PC-3 (cell line): ENCODE measurements at regions not wholly inside any gene's neighbourhood (a gene's known extent, or its start where the extent isn't known, plus 50 kb on each side); places are given as distances from the start of the nearest gene placed in this dataset.

Experiments
- ATAC-seq: fragments of 200-7000 bp; cut with Tn5 transposase; 2 replicates; pipeline ENCODE4 v1.9.1; 2020; ENCODE audit warnings: mild to moderate bottlenecking, moderate library complexity
- BruUV-seq: library from RNA; stranded (reverse); fragments of 400-500 nt; replicated peaks from 2 replicates; lab custom pipeline; 2021; lab: Mats Ljungman, UMichigan
- CTCF ChIA-PET: fragments of 300-600 bp; sonication (Branson Sonifier 250); formaldehyde crosslinking; loops from one replicate; lab custom pipeline; 2022; ENCODE audit warnings: antibody characterized with exemption; lab: Charles Lee
- POLR2A ChIA-PET: fragments of 300-600 bp; sonication (Branson Sonifier 250); formaldehyde crosslinking; loops from one replicate; lab custom pipeline; 2022; ENCODE audit warnings: antibody characterized with exemption; ENCODE audit not compliant: unreplicated experiment; lab: Charles Lee
- DNase-seq: peaks from one replicate; pipeline ENCODE4 v3.0.0-alpha.2; 2015
- H2AFZ ChIP-seq: fragments of 300-600 bp; sonication (generic); 2 replicates; pipeline ENCODE4 v1.6.0; 2016; ENCODE audit warnings: antibody characterized with exemption, low read length
- H3F3A ChIP-seq: fragments of 300-600 bp; sonication (generic); one replicate; pipeline ENCODE4 v1.6.0; 2017; ENCODE audit warnings: antibody characterized with exemption, low read length, control low read depth, mild to moderate bottlenecking; ENCODE audit not compliant: unreplicated experiment
- H3K27ac ChIP-seq: fragments of 300-600 bp; sonication (generic); 2 replicates; pipeline ENCODE4 v1.5.1; 2016; ENCODE audit warnings: mild to moderate bottlenecking, low read length
- H3K27me3 ChIP-seq: fragments of 300-600 bp; sonication (generic); 2 replicates; pipeline ENCODE4 v1.6.1; 2016; ENCODE audit warnings: low read length, mixed read lengths
- H3K36me3 ChIP-seq: fragments of 300-600 bp; sonication (generic); 2 replicates; pipeline ENCODE4 v1.6.1; 2016; ENCODE audit warnings: low read depth, mixed run types, low read length, mixed read lengths
- H3K4me1 ChIP-seq: fragments of 300-600 bp; sonication (generic); 2 replicates; pipeline ENCODE4 v1.5.1; 2016; ENCODE audit warnings: low read length; ENCODE audit not compliant: insufficient read depth
- H3K4me2 ChIP-seq: fragments of 300-600 bp; sonication (generic); 2 replicates; pipeline ENCODE4 v1.6.0; 2016; ENCODE audit warnings: low read length
- H3K4me3 ChIP-seq: fragments of 300-600 bp; sonication (generic); 2 replicates; pipeline ENCODE4 v1.5.1; 2016; ENCODE audit warnings: mild to moderate bottlenecking, low read length, mixed read lengths
- H3K79me2 ChIP-seq: fragments of 300-600 bp; sonication (generic); 2 replicates; pipeline ENCODE4 v1.6.1; 2017; ENCODE audit warnings: low read length, mixed read lengths
- H3K9ac ChIP-seq: fragments of 300-600 bp; sonication (generic); 2 replicates; pipeline ENCODE4 v1.6.0; 2016; ENCODE audit warnings: mild to moderate bottlenecking, low read length
- H3K9me2 ChIP-seq: fragments of 300-600 bp; sonication (generic); replicated peaks from 2 replicates; pipeline ENCODE4 v1.6.1; 2016; ENCODE audit warnings: mixed run types, low read length, mixed read lengths
- H3K9me3 ChIP-seq: fragments of 300-600 bp; sonication (generic); 2 replicates; pipeline ENCODE4 v1.6.1; 2016; ENCODE audit warnings: low read length, mixed read lengths
- H4K20me1 ChIP-seq: fragments of 300-600 bp; sonication (generic); 2 replicates; pipeline ENCODE4 v1.6.1; 2016; ENCODE audit warnings: low read length, mixed read lengths
- CTCF ChIP-seq: fragments of 300-600 bp; sonication (generic); conservative IDR thresholded peaks from 2 replicates; pipeline ENCODE4 v1.5.1; 2017; ENCODE audit warnings: antibody characterized with exemption, low read depth, mild to moderate bottlenecking, low read length
- EZH2 ChIP-seq: fragments of 300-600 bp; sonication (generic); IDR thresholded peaks from one replicate; pipeline ENCODE4 v1.6.1; 2017; ENCODE audit warnings: antibody characterized with exemption, mild to moderate bottlenecking, low read length; ENCODE audit not compliant: unreplicated experiment
- EZH2phosphoT487 ChIP-seq: fragments of 300-600 bp; sonication (generic); IDR thresholded peaks from 2 replicates; pipeline ENCODE4 v1.6.1; 2018; ENCODE audit warnings: mild to moderate bottlenecking, antibody characterized with exemption, low read length, borderline replicate concordance
- intact Hi-C: fragments of 100-400 bp; cut with micrococcal nuclease; formaldehyde crosslinking; loops from 2 replicates; pipeline ENCODE4 v1.9.0; 2023

DNA sequence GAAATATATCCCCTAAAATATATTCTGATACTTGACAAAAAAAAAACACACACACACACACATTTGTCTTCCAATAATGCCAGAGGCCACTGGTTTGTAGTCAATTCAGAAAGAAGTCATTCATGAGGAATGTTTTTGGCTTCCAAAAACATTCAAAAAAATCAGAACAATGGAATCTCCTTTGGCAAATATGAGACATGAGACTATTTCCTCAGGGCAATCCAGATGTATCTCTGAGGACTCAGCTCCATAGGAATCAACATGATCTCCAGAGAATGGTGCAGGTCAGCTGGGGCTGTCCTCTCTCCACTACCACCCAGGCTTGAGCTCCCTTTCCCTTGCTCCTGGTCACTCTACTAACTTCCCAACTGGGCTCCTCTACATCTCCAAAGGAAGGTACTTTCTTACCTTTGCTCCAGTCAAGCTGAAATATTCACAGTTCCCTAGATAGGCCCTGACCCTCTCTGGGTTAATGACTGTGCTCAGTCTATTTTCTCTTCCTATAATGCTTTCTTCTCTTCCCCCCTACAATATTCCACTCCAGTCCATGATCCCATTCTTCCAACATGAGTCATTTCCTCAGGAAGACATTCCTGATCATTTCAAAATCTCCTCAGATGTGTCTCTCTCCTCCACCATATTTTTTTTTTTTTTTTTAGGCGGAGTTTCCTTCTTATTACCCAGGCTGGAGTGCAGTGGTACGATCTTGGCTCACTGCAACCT is 145.3 kb downstream of the C1D start:
- Histone ChIP-seq H3K27ac (peak overlapping the region; percentile 85), H3K9me2 (no peaks in the 10 kb centered on the region), H3K36me3 (no peaks in the 10 kb centered on the region), H3K79me2 (no peaks in the 10 kb centered on the region), H3F3A (no peaks in the 10 kb centered on the region), H3K4me3 (peak overlapping the region; percentile 16; the same call in 1 of the 2 replicates), H2AFZ (peak overlapping the region; percentile 31; the same call in 1 of the 2 replicates), H3K9me3 (no peaks in the 10 kb centered on the region), H3K4me2 (peak overlapping the region; percentile 60), H4K20me1 (no peaks in the 10 kb centered on the region), H3K4me1 (peaks cover 15% of the 10 kb centered on the region), H3K9ac (peak overlapping the region; percentile 26), H3K27me3 (no peaks in the 10 kb centered on the region)
- POLR2A ChIA-PET, result no interaction called here
- intact Hi-C loops, result loop anchor here (1.0 kb wide), 2 partner anchors 80 to 114 kb away; no protein-coding TSS in a partner anchor
- BruUV-seq, result no TSS peak
- DNase-seq (peak; percentile 97), ATAC-seq (peak; percentile 91)
- no peak for TF ChIP-seq EZH2
- TF ChIP-seq EZH2phosphoT487, result no peak
- no peak for TF ChIP-seq CTCF
- CTCF ChIA-PET, result interaction anchor here (0.6 kb wide), 1 partner anchor 9 kb away, joined by 4 read pairs; no protein-coding TSS in a partner anchor

- Histone ChIP-seq H3K4me2 (no peak overlapping the region), H3K9me3 (no peaks in the 10 kb centered on the region), H4K20me1 (no peaks in the 10 kb centered on the region), H3K4me3 (no peak overlapping the region), H3K9ac (no peak overlapping the region), H3K36me3 (no peaks in the 10 kb centered on the region), H3K79me2 (no peaks in the 10 kb centered on the region), H3K27ac (peak overlapping the region; percentile 85), H3F3A (no peaks in the 10 kb centered on the region), H3K27me3 (no peaks in the 10 kb centered on the region), H3K4me1 (peaks cover 18% of the 10 kb centered on the region), H3K9me2 (no peaks in the 10 kb centered on the region), H2AFZ (no peak overlapping the region)
- no peak for DNase-seq
- ChIA-PET POLR2A (no interaction called here), CTCF (no interaction called here)
- intact Hi-C loops, result no loop called here
- no peak for ATAC-seq
- TF ChIP-seq EZH2phosphoT487 (no peak), EZH2 (no peak), CTCF (no peak)
- no TSS peak for BruUV-seq
Measured at GRCh38 chr2:67918471-67918870, 144.3 kb downstream of the C1D start.

- CTCF ChIA-PET, result interaction anchor here (0.7 kb wide), 1 partner anchor 112 kb away, joined by 5 read pairs; no protein-coding TSS in a partner anchor
- Histone ChIP-seq H3K4me1 (peaks cover 23% of the 10 kb centered on the region), H4K20me1 (no peaks in the 10 kb centered on the region), H3K9me2 (no peaks in the 10 kb centered on the region), H3K4me2 (no peak overlapping the region), H3K79me2 (no peaks in the 10 kb centered on the region), H3K27me3 (no peaks in the 10 kb centered on the region), H3K27ac (no peak overlapping the region), H3K36me3 (no peaks in the 10 kb centered on the region), H3K9ac (no peak overlapping the region), H2AFZ (no peak overlapping the region), H3F3A (no peaks in the 10 kb centered on the region), H3K4me3 (no peak overlapping the region), H3K9me3 (no peaks in the 10 kb centered on the region)
- no TSS peak for BruUV-seq
- ATAC-seq (no peak), DNase-seq (no peak)
- intact Hi-C loops, result no loop called here
- TF ChIP-seq EZH2 (no peak), EZH2phosphoT487 (no peak), CTCF (no peak)
- POLR2A ChIA-PET, result no interaction called here
Measured at GRCh38 chr2:67919490-67919889, 143.3 kb downstream of the C1D start.
